Suprapubic skin (tissue), 4 donors: ENCODE measurements at regions not wholly inside any gene's neighbourhood (a gene's known extent, or its start where the extent isn't known, plus 50 kb on each side); places are given as distances from the start of the nearest gene placed in this dataset.

ENCODE experiments used
- DNase-seq, 2 donors: peaks; one replicate each; pipeline ENCODE4 v3.0.0-alpha.2; 2019; ENCODE audit warnings: low spot score in 2 of 2
- H3K27ac ChIP-seq: fragments of 200-600 bp; sonication (generic); one replicate; pipeline ENCODE4 v1.5.1; 2019
- H3K27me3 ChIP-seq: fragments of 200-600 bp; sonication (generic); one replicate; pipeline ENCODE4 v1.5.1; 2019
- H3K36me3 ChIP-seq: fragments of 200-600 bp; sonication (generic); one replicate; pipeline ENCODE4 v1.5.1; 2019
- H3K4me1 ChIP-seq: fragments of 200-600 bp; sonication (generic); one replicate; pipeline ENCODE4 v1.5.1; 2019
- H3K4me3 ChIP-seq: fragments of 200-600 bp; sonication (generic); one replicate; pipeline ENCODE4 v1.5.1; 2019; ENCODE audit warnings: mild to moderate bottlenecking
- H3K9me3 ChIP-seq: fragments of 200-600 bp; sonication (generic); one replicate; pipeline ENCODE4 v1.5.1; 2019
- CTCF ChIP-seq, 2 donors: fragments of 200-600 bp in 1 of 2; fragments of 450-650 bp in 1 of 2; sonication (generic) in 1 of 2; IDR thresholded peaks; one replicate each; pipeline ENCODE4 v1.5.1; 2016 to 2019; ENCODE audit warnings: antibody characterized with exemption in 2 of 2, mild to moderate bottlenecking in 1 of 2, moderate library complexity in 1 of 2
- EP300 ChIP-seq: sonication (generic); formaldehyde crosslinking; IDR thresholded peaks from one replicate; pipeline ENCODE4 v1.6.1; 2017; ENCODE audit warnings: antibody characterized with exemption
- POLR2A ChIP-seq, 2 donors: fragments of 450-650 bp; IDR thresholded peaks; one replicate each; pipeline ENCODE4 v1.6.1; 2017; ENCODE audit warnings: antibody characterized with exemption in 2 of 2, mild to moderate bottlenecking in 2 of 2, moderate library complexity in 2 of 2
- POLR2AphosphoS5 ChIP-seq, 3 donors: sonication (generic); formaldehyde crosslinking; IDR thresholded peaks; one replicate each; pipeline ENCODE4 v1.6.1; 2017; ENCODE audit warnings: antibody characterized with exemption in 3 of 3
- WGBS: methylation state at CpG from one replicate; pipeline ENCODE4 v1.1.5; 2018; 5-methylcytosine and 5-hydroxymethylcytosine counted together

DNA sequence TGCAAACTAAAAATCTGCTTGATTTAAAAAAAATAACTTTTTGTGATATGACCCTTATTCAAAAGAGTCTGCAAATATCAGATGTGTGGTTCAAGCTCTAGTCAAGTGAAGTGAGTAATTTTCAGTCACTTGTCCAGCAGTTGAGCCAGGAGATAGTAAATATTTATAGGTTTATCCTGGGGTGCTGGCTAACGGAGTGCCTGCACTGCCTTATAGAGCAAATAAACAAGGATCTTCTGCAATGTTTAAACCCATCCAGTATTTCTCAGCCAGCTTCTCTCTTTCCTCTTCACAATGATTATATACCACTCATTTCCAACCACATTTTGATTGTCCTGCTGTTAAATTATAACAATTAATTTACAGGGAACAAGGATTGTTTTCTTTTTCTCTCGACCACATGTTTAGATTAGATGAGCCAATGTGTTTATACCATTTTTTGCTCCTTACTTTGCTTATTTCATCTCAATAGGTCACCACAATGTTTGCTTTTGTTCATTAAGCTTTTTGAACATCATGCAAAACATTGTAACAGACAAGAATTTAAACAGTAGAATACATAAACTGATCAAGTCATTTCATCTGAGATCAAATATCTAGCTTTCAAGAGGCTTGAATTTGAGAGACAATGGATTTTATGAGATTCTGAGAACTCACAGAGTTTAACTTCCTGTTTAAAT is 60.3 kb upstream of the GREM2 start:
- TF ChIP-seq POLR2AphosphoS5 (IDR thresholded peaks at IDR 0.05) (no peak), EP300 (no peak), POLR2A (IDR thresholded peaks at IDR 0.05) (no peak), CTCF (IDR thresholded peaks at IDR 0.05) (no peak)
- Histone ChIP-seq H3K27ac (no peak overlapping the region), H3K9me3 (no peaks in the 10 kb centered on the region), H3K27me3 (no peaks in the 10 kb centered on the region), H3K4me3 (no peak overlapping the region), H3K4me1 (no peaks in the 10 kb centered on the region), H3K36me3 (no peaks in the 10 kb centered on the region)
- 57% methylated on average over 2 of the region's 2 CpGs for WGBS
- no peak for DNase-seq

DNA sequence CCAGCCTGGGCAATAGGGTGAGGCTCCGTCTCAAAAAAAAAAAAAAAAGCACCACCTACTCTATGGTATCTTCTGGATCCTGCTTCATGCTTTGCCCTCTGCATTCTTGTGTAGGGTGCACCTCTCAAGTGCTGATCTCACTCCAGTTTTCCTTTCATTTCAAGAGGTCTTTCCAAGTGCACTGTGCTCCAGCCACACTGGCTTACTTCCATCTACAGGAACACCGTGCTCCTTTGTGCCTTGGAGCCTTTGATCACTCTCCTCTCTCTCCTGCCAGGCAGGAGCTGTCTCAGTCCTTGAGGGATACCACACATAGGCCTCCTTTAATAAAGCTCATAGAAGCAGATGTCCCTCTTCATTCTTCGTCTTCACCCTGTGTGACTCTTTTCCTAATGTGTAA is 55.4 kb upstream of the GREM2 start:
- Histone ChIP-seq H3K27me3 (no peaks in the 10 kb centered on the region), H3K27ac (no peak overlapping the region), H3K4me3 (no peak overlapping the region), H3K9me3 (no peaks in the 10 kb centered on the region), H3K36me3 (no peaks in the 10 kb centered on the region), H3K4me1 (no peaks in the 10 kb centered on the region)
- no peak for DNase-seq
- 76% methylated on average over 3 of the region's 3 CpGs for WGBS
- TF ChIP-seq POLR2A (IDR thresholded peaks at IDR 0.05) (no peak), POLR2AphosphoS5 (IDR thresholded peaks at IDR 0.05) (no peak), CTCF (IDR thresholded peaks at IDR 0.05) (no peak), EP300 (no peak)

- Histone ChIP-seq H3K4me3 (no peak overlapping the region), H3K27me3 (no peaks in the 10 kb centered on the region), H3K36me3 (no peaks in the 10 kb centered on the region), H3K27ac (no peak overlapping the region), H3K4me1 (no peaks in the 10 kb centered on the region), H3K9me3 (no peaks in the 10 kb centered on the region)
- TF ChIP-seq POLR2A (IDR thresholded peaks at IDR 0.05) = no peak
- no peak for TF ChIP-seq EP300
- TF ChIP-seq POLR2AphosphoS5 (IDR thresholded peaks at IDR 0.05) = no peak
- TF ChIP-seq CTCF (IDR thresholded peaks at IDR 0.05) = no peak
- DNase-seq = no peak
- 77% methylated on average over 9 of the region's 9 CpGs for WGBS
These were observed 54.7 kb upstream of the GREM2 start for GRCh38 chr1:240666568-240667198.

GRCh38 chr1:240663169-240663879 is 51.4 kb upstream of the GREM2 start:
- no peaks in the 10 kb centered on the region for H3K27me3 ChIP-seq
- no peaks in the 10 kb centered on the region for H3K4me1 ChIP-seq
- 100% methylated on average over 1 of the region's 1 CpG for WGBS
- no peak overlapping the region for H3K27ac ChIP-seq
- H3K9me3 ChIP-seq = no peaks in the 10 kb centered on the region
- no peaks in the 10 kb centered on the region for H3K36me3 ChIP-seq
- DNase-seq = no peak
- TF ChIP-seq POLR2A (IDR thresholded peaks at IDR 0.05) (no peak), EP300 (no peak), POLR2AphosphoS5 (IDR thresholded peaks at IDR 0.05) (no peak), CTCF (IDR thresholded peaks at IDR 0.05) (no peak)
- H3K4me3 ChIP-seq = no peak overlapping the region
